Fibroblast of skin of left quadriceps (primary cell): ENCODE measurements at regions not wholly inside any gene's neighbourhood (a gene's known extent, or its start where the extent isn't known, plus 50 kb on each side); places are given as distances from the start of the nearest gene placed in this dataset.
"Not testable (repeated sequence)": the region's sequence is repeated elsewhere in the genome, so short reads cannot be mapped to it uniquely, and the experiment has no call there.

Experiments
- DNase-seq, 2 experiments: peaks; one replicate each; pipeline ENCODE4 v3.0.0-alpha.2; 2013; ENCODE audit warnings: low read depth in 2 of 2

- DNase-seq: not testable (repeated sequence)
These were observed 366.3 kb upstream of the SGCG start for GRCh38 chr13:22814433-22814832.

GRCh38 chr13:22821589-22821988 lies 359.2 kb upstream of the SGCG start:
- DNase-seq: no peak

GRCh38 chr13:22825186-22825585 lies 355.6 kb upstream of the SGCG start:
- no peak for DNase-seq

GRCh38 chr13:22828081-22828480 lies 352.7 kb upstream of the SGCG start:
- no peak for DNase-seq

GRCh38 chr13:22836475-22836874 lies 344.3 kb upstream of the SGCG start:
- DNase-seq: no peak

- no peak for DNase-seq
These were observed 342.7 kb upstream of the SGCG start for GRCh38 chr13:22837980-22838647.

- no peak for DNase-seq
These were observed 340.9 kb upstream of the SGCG start for GRCh38 chr13:22839603-22840530.

GRCh38 chr13:22846551-22846950 lies 334.2 kb upstream of the SGCG start:
- DNase-seq: no peak

GRCh38 chr13:22848539-22849052 lies 332.2 kb upstream of the SGCG start:
- DNase-seq: no peak

- DNase-seq: no peak
These were observed 324.9 kb upstream of the SGCG start for GRCh38 chr13:22855926-22856325.

- not testable (repeated sequence) for DNase-seq
These were observed 321.8 kb upstream of the SGCG start for GRCh38 chr13:22858980-22859379.

- not testable (repeated sequence) for DNase-seq
These were observed 321.4 kb upstream of the SGCG start for GRCh38 chr13:22859411-22859810.

- no peak for DNase-seq
These were observed 318.8 kb upstream of the SGCG start for GRCh38 chr13:22861958-22862466.

- DNase-seq: no peak
These were observed 318.3 kb upstream of the SGCG start for GRCh38 chr13:22862478-22862877.

GRCh38 chr13:22866221-22866620 lies 314.6 kb upstream of the SGCG start:
- no peak for DNase-seq

- DNase-seq: no peak
These were observed 309.5 kb upstream of the SGCG start for GRCh38 chr13:22871231-22871630.

- DNase-seq: no peak
These were observed 305.9 kb upstream of the SGCG start for GRCh38 chr13:22874839-22875238.

GRCh38 chr13:22877421-22877820 lies 303.4 kb upstream of the SGCG start:
- no peak for DNase-seq

- DNase-seq: no peak
These were observed 299.7 kb upstream of the SGCG start for GRCh38 chr13:22880741-22881720.

- not testable (repeated sequence) for DNase-seq
These were observed 298.8 kb upstream of the SGCG start for GRCh38 chr13:22881721-22882608.
